ENCODE measurements at regions not wholly inside any gene's neighbourhood (a gene's known extent, or its start where the extent isn't known, plus 50 kb on each side); places are given as distances from the start of the nearest gene placed in this dataset.
"Not testable (repeated sequence)": the region's sequence is repeated elsewhere in the genome, so short reads cannot be mapped to it uniquely, and the experiment has no call there.

GRCh38 chr14:34063470-34064164, 112.7 kb upstream of the EGLN3 start:
- no peak for DNase-seq (ENCODE audit: low read depth)

- no peak for DNase-seq (ENCODE audit: low read depth)
Observed at GRCh38 chr14:34063042-34063441, 112.2 kb upstream of the EGLN3 start.

- DNase-seq (ENCODE audit: low read depth), result no peak
Observed at GRCh38 chr14:34062353-34062973, 111.6 kb upstream of the EGLN3 start.

- DNase-seq (ENCODE audit: low read depth), result no peak
Observed at GRCh38 chr14:34060651-34060999, 109.8 kb upstream of the EGLN3 start.

- no peak for DNase-seq (ENCODE audit: low read depth)
Observed at GRCh38 chr14:34059925-34060650, 109.2 kb upstream of the EGLN3 start.

GRCh38 chr14:34059037-34059924, 108.4 kb upstream of the EGLN3 start:
- no peak for DNase-seq (ENCODE audit: low read depth)

GRCh38 chr14:34058510-34058909, 107.6 kb upstream of the EGLN3 start:
- no peak for DNase-seq (ENCODE audit: low read depth)

- DNase-seq (ENCODE audit: low read depth), result no peak
Observed at GRCh38 chr14:34056046-34056445, 105.2 kb upstream of the EGLN3 start.

- DNase-seq (ENCODE audit: low read depth), result no peak
Observed at GRCh38 chr14:34055157-34055950, 104.5 kb upstream of the EGLN3 start.

- no peak for DNase-seq (ENCODE audit: low read depth)
Observed at GRCh38 chr14:34053666-34054065, 102.8 kb upstream of the EGLN3 start.

GRCh38 chr14:34052658-34053014, 101.8 kb upstream of the EGLN3 start:
- no peak for DNase-seq (ENCODE audit: low read depth)

- DNase-seq (ENCODE audit: low read depth), result no peak
Observed at GRCh38 chr14:34051966-34052657, 101.2 kb upstream of the EGLN3 start.

- no peak for DNase-seq (ENCODE audit: low read depth)
Observed at GRCh38 chr14:34050606-34051005, 99.7 kb upstream of the EGLN3 start.

- DNase-seq (ENCODE audit: low read depth), result no peak
Observed at GRCh38 chr14:34049790-34050189, 98.9 kb upstream of the EGLN3 start.

- DNase-seq (ENCODE audit: low read depth), result not testable (repeated sequence)
Observed at GRCh38 chr14:34049187-34049586, 98.3 kb upstream of the EGLN3 start.

- no peak for DNase-seq (ENCODE audit: low read depth)
Observed at GRCh38 chr14:34046799-34047520, 96.1 kb upstream of the EGLN3 start.

- no peak for DNase-seq (ENCODE audit: low read depth)
Observed at GRCh38 chr14:34044666-34045306, 93.9 kb upstream of the EGLN3 start.

- no peak for DNase-seq (ENCODE audit: low read depth)
Observed at GRCh38 chr14:34044373-34044637, 93.4 kb upstream of the EGLN3 start.

GRCh38 chr14:34043627-34044372, 92.9 kb upstream of the EGLN3 start:
- no peak for DNase-seq (ENCODE audit: low read depth)
